Esophagus muscularis mucosa (tissue), 4 donors: ENCODE measurements at regions not wholly inside any gene's neighbourhood (a gene's known extent, or its start where the extent isn't known, plus 50 kb on each side); places are given as distances from the start of the nearest gene placed in this dataset.

Experiments used
- DNase-seq: peaks from one replicate; pipeline ENCODE4 v3.0.0-alpha.2; 2017; ENCODE audit errors: extremely low spot score
- H3K27ac ChIP-seq, 4 donors: fragments of 200-600 bp; sonication (generic); replicated peaks in 1 of 4; 1 replicate in 3 of 4; 2 replicates in 1 of 4; pipeline ENCODE4 v1.5.1; 2016 to 2019; ENCODE audit warnings: mild to moderate bottlenecking in 1 of 4
- H3K27me3 ChIP-seq, 4 donors: fragments of 200-600 bp; sonication (generic); one replicate each; pipeline versions ENCODE4 v1.5.1 to v1.6.0; 2016 to 2019
- H3K36me3 ChIP-seq, 4 donors: fragments of 200-600 bp; sonication (generic); one replicate each; pipeline ENCODE4 v1.5.1; 2016 to 2019
- H3K4me1 ChIP-seq, 4 donors: fragments of 200-600 bp; sonication (generic); one replicate each; pipeline ENCODE4 v1.5.1; 2016 to 2019
- H3K4me3 ChIP-seq, 4 donors: fragments of 200-600 bp; sonication (generic); 1 replicate in 2 of 4; 2 replicates in 2 of 4; pipeline ENCODE4 v1.5.1; 2016 to 2019; ENCODE audit warnings: mild to moderate bottlenecking in 4 of 4, moderate library complexity in 1 of 4
- H3K9me3 ChIP-seq, 4 donors: fragments of 200-600 bp; sonication (generic); 1 replicate in 3 of 4; 2 replicates in 1 of 4; pipeline ENCODE4 v1.5.1; 2016 to 2019
- EP300 ChIP-seq: sonication (generic); formaldehyde crosslinking; IDR thresholded peaks from one replicate; pipeline ENCODE4 v1.6.1; 2017; ENCODE audit warnings: antibody characterized with exemption
- POLR2A ChIP-seq: fragments of 450-650 bp; IDR thresholded peaks from one replicate; pipeline ENCODE4 v1.6.1; 2017; ENCODE audit warnings: antibody characterized with exemption, moderate library complexity, mild to moderate bottlenecking, low read depth
- POLR2AphosphoS5 ChIP-seq, 2 donors: sonication (generic); formaldehyde crosslinking; IDR thresholded peaks; one replicate each; pipeline ENCODE4 v1.6.1; 2017; ENCODE audit warnings: antibody characterized with exemption in 2 of 2
- WGBS: methylation state at CpG from one replicate; pipeline ENCODE4 v1.1.5; 2018; 5-methylcytosine and 5-hydroxymethylcytosine counted together
- intact Hi-C: fragments of 100-400 bp; cut with DNase I; formaldehyde crosslinking; loops from one replicate; pipeline ENCODE4 v1.15.1; 2023
- TF ChIP-seq, protein P1 (sequence below), 3 experiments: fragments of 200-600 bp in 2 of 3; fragments of 450-650 bp in 1 of 3; sonication (generic) in 2 of 3; IDR thresholded peaks; one replicate each; pipeline ENCODE4 v1.5.1; 2017 to 2019; ENCODE audit warnings: antibody characterized with exemption in 3 of 3, mild to moderate bottlenecking in 2 of 3, moderate library complexity in 1 of 3

DNA sequence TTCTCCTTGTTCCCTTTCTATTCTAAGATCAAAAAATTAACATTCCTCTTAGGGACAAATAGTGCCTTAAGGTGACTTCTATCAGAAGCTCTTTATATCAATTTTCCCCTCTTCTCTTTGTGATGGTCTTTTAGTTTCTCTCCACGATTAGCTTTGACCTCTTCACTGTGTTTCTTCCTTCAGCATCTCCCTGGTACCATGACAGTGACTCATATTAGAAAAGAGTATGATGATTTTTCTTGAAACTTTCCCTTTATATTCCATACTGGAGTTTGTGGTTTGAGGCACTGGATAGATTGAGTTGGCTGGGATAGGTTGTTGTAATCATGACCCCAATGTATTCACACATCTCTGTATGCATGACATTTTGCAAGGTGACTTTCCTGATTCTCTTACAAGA lies 335.6 kb upstream of the GLI3 start:
- TF ChIP-seq EP300 (no peak), POLR2A (no peak), POLR2AphosphoS5 (IDR thresholded peaks at IDR 0.05) (no peak)
- TF ChIP-seq, protein P1, sequence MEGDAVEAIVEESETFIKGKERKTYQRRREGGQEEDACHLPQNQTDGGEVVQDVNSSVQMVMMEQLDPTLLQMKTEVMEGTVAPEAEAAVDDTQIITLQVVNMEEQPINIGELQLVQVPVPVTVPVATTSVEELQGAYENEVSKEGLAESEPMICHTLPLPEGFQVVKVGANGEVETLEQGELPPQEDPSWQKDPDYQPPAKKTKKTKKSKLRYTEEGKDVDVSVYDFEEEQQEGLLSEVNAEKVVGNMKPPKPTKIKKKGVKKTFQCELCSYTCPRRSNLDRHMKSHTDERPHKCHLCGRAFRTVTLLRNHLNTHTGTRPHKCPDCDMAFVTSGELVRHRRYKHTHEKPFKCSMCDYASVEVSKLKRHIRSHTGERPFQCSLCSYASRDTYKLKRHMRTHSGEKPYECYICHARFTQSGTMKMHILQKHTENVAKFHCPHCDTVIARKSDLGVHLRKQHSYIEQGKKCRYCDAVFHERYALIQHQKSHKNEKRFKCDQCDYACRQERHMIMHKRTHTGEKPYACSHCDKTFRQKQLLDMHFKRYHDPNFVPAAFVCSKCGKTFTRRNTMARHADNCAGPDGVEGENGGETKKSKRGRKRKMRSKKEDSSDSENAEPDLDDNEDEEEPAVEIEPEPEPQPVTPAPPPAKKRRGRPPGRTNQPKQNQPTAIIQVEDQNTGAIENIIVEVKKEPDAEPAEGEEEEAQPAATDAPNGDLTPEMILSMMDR (IDR thresholded peaks at IDR 0.05) = no peak
- Histone ChIP-seq H3K4me3 (no peak overlapping the region), H3K4me1 (peaks cover 0 to 50% (median 45%) of the 10 kb centered on the region in 4 donors), H3K36me3 (no peaks in the 10 kb centered on the region), H3K27me3 (no peaks in the 10 kb centered on the region), H3K27ac (peak overlapping the region in 3 of 4 donors; percentile 16 to 40 (median 24)), H3K9me3 (no peaks in the 10 kb centered on the region)
- 58% methylated on average over 1 of the region's 1 CpG for whole genome bisulfite sequencing
- DNase-seq = no peak
- intact Hi-C loops = loop anchor here (5.0 to 10.0 kb wide), 3 partner anchors 75 to 598 kb away; partner anchors contain the start of gene GLI3

- H3K9me3 ChIP-seq = no peaks in the 10 kb centered on the region
- 40% methylated on average over 8 of the region's 8 CpGs for WGBS
- H3K4me1 ChIP-seq = peaks cover 0 to 49% (median 45%) of the 10 kb centered on the region in 4 donors
- H3K27ac ChIP-seq = peak overlapping the region in 3 of 4 donors; percentile 16 to 40 (median 24)
- H3K27me3 ChIP-seq = no peaks in the 10 kb centered on the region
- intact Hi-C loops = loop anchor here (5.0 to 10.0 kb wide), 3 partner anchors 75 to 597 kb away; partner anchors contain the start of gene GLI3
- no peak overlapping the region for H3K4me3 ChIP-seq
- DNase-seq = no peak
- H3K36me3 ChIP-seq = no peaks in the 10 kb centered on the region
- no peak for TF ChIP-seq POLR2AphosphoS5 (IDR thresholded peaks at IDR 0.05)
- TF ChIP-seq, protein P1 (IDR thresholded peaks at IDR 0.05) = no peak
- TF ChIP-seq EP300 = no peak
Observed at GRCh38 chr7:42572056-42572455, 335.0 kb upstream of the GLI3 start.

- WGBS = 97% methylated on average over 2 of the region's 2 CpGs
- H3K36me3 ChIP-seq = no peaks in the 10 kb centered on the region
- H3K4me3 ChIP-seq = no peak overlapping the region
- intact Hi-C loops = loop anchor here (5.0 to 10.0 kb wide), 3 partner anchors 74 to 596 kb away; partner anchors contain the start of gene GLI3
- peaks cover 0 to 58% (median 49%) of the 10 kb centered on the region in 4 donors for H3K4me1 ChIP-seq
- no peak overlapping the region for H3K27ac ChIP-seq
- no peak for DNase-seq
- no peaks in the 10 kb centered on the region for H3K27me3 ChIP-seq
- no peaks in the 10 kb centered on the region for H3K9me3 ChIP-seq
- TF ChIP-seq, protein P1 (IDR thresholded peaks at IDR 0.05) = no peak
- TF ChIP-seq POLR2A = no peak
- no peak for TF ChIP-seq POLR2AphosphoS5 (IDR thresholded peaks at IDR 0.05)
- TF ChIP-seq EP300 = no peak
Observed at GRCh38 chr7:42570944-42571343, 333.9 kb upstream of the GLI3 start.

DNA sequence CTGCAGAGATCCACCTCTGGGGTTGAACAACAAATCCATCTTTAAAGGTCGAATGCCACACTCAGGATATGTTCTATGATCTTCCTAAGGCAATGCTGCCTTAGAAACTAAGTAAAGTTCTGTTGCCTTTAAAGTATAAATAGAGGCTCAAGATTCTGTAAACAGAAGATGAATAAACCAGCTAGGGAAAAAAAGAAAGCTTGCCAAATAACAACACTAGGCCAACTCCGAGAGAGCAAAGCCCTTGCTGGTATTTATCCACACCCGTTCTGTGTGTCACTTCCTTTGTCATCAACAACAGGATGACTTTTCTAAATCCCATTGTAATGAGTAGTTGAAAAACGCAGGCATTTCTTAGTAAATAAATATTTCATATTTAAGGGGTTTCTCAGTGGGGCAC lies 330.0 kb upstream of the GLI3 start:
- no peaks in the 10 kb centered on the region for H3K36me3 ChIP-seq
- no peak for DNase-seq
- peak overlapping the region in 1 of 4 donors; percentile 18 for H3K27ac ChIP-seq
- intact Hi-C loops = no loop called here
- H3K4me3 ChIP-seq = no peak overlapping the region
- H3K27me3 ChIP-seq = no peaks in the 10 kb centered on the region
- H3K4me1 ChIP-seq = peaks cover 0 to 20% (median 12%) of the 10 kb centered on the region in 4 donors
- no peak for TF ChIP-seq POLR2A
- TF ChIP-seq POLR2AphosphoS5 (IDR thresholded peaks at IDR 0.05) = no peak
- no peak for TF ChIP-seq EP300
- TF ChIP-seq, protein P1 (IDR thresholded peaks at IDR 0.05) = peak in 1 of 3 experiments; percentile 2
- WGBS = 38% methylated on average over 4 of the region's 4 CpGs
- no peaks in the 10 kb centered on the region for H3K9me3 ChIP-seq

GRCh38 chr7:42561797-42562196 lies 324.8 kb upstream of the GLI3 start:
- H3K9me3 ChIP-seq = no peaks in the 10 kb centered on the region
- TF ChIP-seq, protein P1 (IDR thresholded peaks at IDR 0.05) = no peak
- no peak for TF ChIP-seq POLR2A
- no peak for TF ChIP-seq POLR2AphosphoS5 (IDR thresholded peaks at IDR 0.05)
- no peak for TF ChIP-seq EP300
- intact Hi-C loops = no loop called here

More at GRCh38 chr7:42561797-42562196, 324.8 kb upstream of the GLI3 start:
- DNase-seq = no peak
- Histone ChIP-seq H3K27me3 (no peaks in the 10 kb centered on the region), H3K27ac (no peak overlapping the region), H3K36me3 (no peaks in the 10 kb centered on the region), H3K4me1 (peaks cover 0 to 7% (median 3%) of the 10 kb centered on the region in 4 donors), H3K4me3 (no peak overlapping the region)
- WGBS = 100% methylated on average over 1 of the region's 1 CpG
